ENCODE measurements at regions not wholly inside any gene's neighbourhood (a gene's known extent, or its start where the extent isn't known, plus 50 kb on each side); places are given as distances from the start of the nearest gene placed in this dataset.

- no peaks in the 10 kb centered on the region for H3K27me3 ChIP-seq (ENCODE audit: low read depth)
- H3K27ac ChIP-seq: no peak overlapping the region
- intact Hi-C loops (cut with DNase I): no loop called here
- no peak for TF ChIP-seq CTCF (IDR thresholded peaks at IDR 0.05)
- ATAC-seq: no peak
- no peak for DNase-seq
- no peaks in the 10 kb centered on the region for H3K36me3 ChIP-seq
- H3K4me1 ChIP-seq: no peaks in the 10 kb centered on the region
- no peaks in the 10 kb centered on the region for H3K9me3 ChIP-seq
- H3K4me3 ChIP-seq: no peak overlapping the region
Measured at GRCh38 chr19:29325241-29325975, 112.5 kb upstream of the UQCRFS1 start.

GRCh38 chr19:29326351-29326750 lies 113.4 kb upstream of the UQCRFS1 start:
- intact Hi-C loops (cut with DNase I): no loop called here
- Histone ChIP-seq H3K9me3 (no peaks in the 10 kb centered on the region), H3K27ac (no peak overlapping the region), H3K36me3 (no peaks in the 10 kb centered on the region), H3K4me3 (no peak overlapping the region), H3K4me1 (no peaks in the 10 kb centered on the region), H3K27me3 (ENCODE audit: low read depth) (no peaks in the 10 kb centered on the region)
- ATAC-seq: no peak
- no peak for TF ChIP-seq CTCF (IDR thresholded peaks at IDR 0.05)
- no peak for DNase-seq

GRCh38 chr19:29326849-29327840 lies 114.2 kb upstream of the UQCRFS1 start:
- intact Hi-C loops (cut with DNase I): no loop called here
- ATAC-seq (no peak), DNase-seq (no peak)
- H3K36me3 ChIP-seq: no peaks in the 10 kb centered on the region
- H3K9me3 ChIP-seq: no peaks in the 10 kb centered on the region
- peaks cover 4% of the 10 kb centered on the region for H3K27me3 ChIP-seq (ENCODE audit: low read depth)
- TF ChIP-seq CTCF (IDR thresholded peaks at IDR 0.05): no peak
- no peaks in the 10 kb centered on the region for H3K4me1 ChIP-seq
- no peak overlapping the region for H3K4me3 ChIP-seq
- no peak overlapping the region for H3K27ac ChIP-seq

GRCh38 chr19:29328586-29328985 lies 115.6 kb upstream of the UQCRFS1 start:
- DNase-seq: no peak
- intact Hi-C loops (cut with DNase I): no loop called here

More at GRCh38 chr19:29328586-29328985, 115.6 kb upstream of the UQCRFS1 start:
- TF ChIP-seq CTCF (IDR thresholded peaks at IDR 0.05): no peak
- ATAC-seq: no peak
- peaks cover 6% of the 10 kb centered on the region for H3K27me3 ChIP-seq (ENCODE audit: low read depth)
- no peak overlapping the region for H3K4me3 ChIP-seq
- H3K27ac ChIP-seq: no peak overlapping the region
- no peaks in the 10 kb centered on the region for H3K4me1 ChIP-seq
- no peaks in the 10 kb centered on the region for H3K9me3 ChIP-seq
- H3K36me3 ChIP-seq: no peaks in the 10 kb centered on the region
